Esophagus mucosa (tissue), 1 donor: ENCODE measurements at regions not wholly inside any gene's neighbourhood (a gene's known extent, or its start where the extent isn't known, plus 50 kb on each side); places are given as distances from the start of the nearest gene placed in this dataset.

Experiments used
- ATAC-seq: fragments of 200-7000 bp; cut with Tn5 transposase; one replicate; pipeline ENCODE4 v1.9.1; 2020
- donor health status: DM: yes; HTN: yes; CAD: no.

- no peak for ATAC-seq
Observed at GRCh38 chr5:89283728-89284493, 400.9 kb upstream of the MEF2C start.

- ATAC-seq, result no peak
Observed at GRCh38 chr5:89282554-89283510, 399.8 kb upstream of the MEF2C start.

GRCh38 chr5:89281766-89282553 lies 399.0 kb upstream of the MEF2C start:
- ATAC-seq, result no peak

- no peak for ATAC-seq
Observed at GRCh38 chr5:89281211-89281610, 398.2 kb upstream of the MEF2C start.

GRCh38 chr5:89280103-89281037 lies 397.4 kb upstream of the MEF2C start:
- ATAC-seq, result no peak

GRCh38 chr5:89279391-89280036 lies 396.5 kb upstream of the MEF2C start:
- no peak for ATAC-seq

GRCh38 chr5:89277816-89278215 lies 394.8 kb upstream of the MEF2C start:
- no peak for ATAC-seq

- no peak for ATAC-seq
Observed at GRCh38 chr5:89276566-89277305, 393.8 kb upstream of the MEF2C start.

GRCh38 chr5:89275066-89275855 lies 392.3 kb upstream of the MEF2C start:
- no peak for ATAC-seq

GRCh38 chr5:89273289-89273688 lies 390.3 kb upstream of the MEF2C start:
- ATAC-seq, result no peak

- no peak for ATAC-seq
Observed at GRCh38 chr5:89270901-89271300, 387.9 kb upstream of the MEF2C start.

- no peak for ATAC-seq
Observed at GRCh38 chr5:89269721-89270120, 386.7 kb upstream of the MEF2C start.

GRCh38 chr5:89268460-89268859 lies 385.5 kb upstream of the MEF2C start:
- ATAC-seq, result no peak

- no peak for ATAC-seq
Observed at GRCh38 chr5:89267788-89268187, 384.8 kb upstream of the MEF2C start.

GRCh38 chr5:89265511-89266179 lies 382.7 kb upstream of the MEF2C start:
- ATAC-seq, result no peak

- no peak for ATAC-seq
Observed at GRCh38 chr5:89263846-89264245, 380.9 kb upstream of the MEF2C start.

GRCh38 chr5:89262030-89262429 lies 379.0 kb upstream of the MEF2C start:
- no peak for ATAC-seq

GRCh38 chr5:89260254-89260653 lies 377.3 kb upstream of the MEF2C start:
- ATAC-seq, result no peak
